Fibroblast of lung (primary cell): ENCODE measurements at regions not wholly inside any gene's neighbourhood (a gene's known extent, or its start where the extent isn't known, plus 50 kb on each side); places are given as distances from the start of the nearest gene placed in this dataset.

Experiments
- DNase-seq, 2 donors: peaks; one replicate each; pipeline versions ENCODE4 v3.0.0 to v3.0.0-alpha.2; 2010; ENCODE audit warnings: low read depth in 2 of 2
- H2AFZ ChIP-seq: 2 replicates; pipeline ENCODE4 v1.5.1; 2012; ENCODE audit warnings: low read length, control low read depth, inconsistent platforms
- H3K27ac ChIP-seq: 2 replicates; pipeline ENCODE4 v1.5.1; 2011; ENCODE audit warnings: low read length, control low read depth; ENCODE audit not compliant: insufficient read depth
- H3K27me3 ChIP-seq: 2 replicates; pipeline ENCODE4 v1.5.1; 2011; ENCODE audit warnings: mild to moderate bottlenecking, low read length; ENCODE audit not compliant: control insufficient read depth, insufficient read depth
- H3K36me3 ChIP-seq: 2 replicates; pipeline ENCODE4 v1.5.1; 2011; ENCODE audit warnings: low read length; ENCODE audit not compliant: control insufficient read depth, insufficient read depth
- H3K4me1 ChIP-seq: 2 replicates; pipeline ENCODE4 v1.5.1; 2011; ENCODE audit warnings: low read length; ENCODE audit not compliant: control insufficient read depth, insufficient read depth; ENCODE audit errors: extremely low read depth
- H3K4me2 ChIP-seq: 2 replicates; pipeline ENCODE4 v1.5.1; 2011; ENCODE audit warnings: low read length, control low read depth; ENCODE audit not compliant: insufficient read depth; ENCODE audit errors: extremely low read depth
- H3K4me3 ChIP-seq, 4 experiments: fragments of 200-600 bp in 1 of 4; sonication (generic) in 1 of 4; replicated peaks in 1 of 4; 2 replicates each; pipeline ENCODE4 v1.5.1; 2011 to 2016; ENCODE audit warnings: low read length in 4 of 4, low read depth in 3 of 4, mild to moderate bottlenecking in 3 of 4, control low read depth in 2 of 4, inconsistent platforms in 1 of 4, mixed read lengths in 1 of 4; ENCODE audit not compliant: insufficient read depth in 1 of 4; ENCODE audit errors: control extremely low read depth in 1 of 4
- H3K79me2 ChIP-seq: 2 replicates; pipeline ENCODE4 v1.5.1; 2012; ENCODE audit warnings: mild to moderate bottlenecking, low read length, inconsistent platforms; ENCODE audit not compliant: control insufficient read depth, insufficient read depth
- H3K9ac ChIP-seq: 2 replicates; pipeline ENCODE4 v1.5.1; 2011; ENCODE audit warnings: mild to moderate bottlenecking, low read length, control low read depth; ENCODE audit not compliant: insufficient read depth
- H3K9me3 ChIP-seq: 2 replicates; pipeline ENCODE4 v1.5.1; 2012; ENCODE audit warnings: low read depth, low read length; ENCODE audit not compliant: control insufficient read depth, insufficient read depth
- H4K20me1 ChIP-seq: 2 replicates; pipeline ENCODE4 v1.5.1; 2011; ENCODE audit warnings: low read length; ENCODE audit not compliant: control insufficient read depth, insufficient read depth; ENCODE audit errors: extremely low read depth
- EZH2 ChIP-seq: IDR thresholded peaks from 2 replicates; pipeline ENCODE4 v1.5.1; 2012; ENCODE audit warnings: low read length, control low read depth, mild to moderate bottlenecking; ENCODE audit errors: missing control alignments
- TF ChIP-seq, protein P1 (sequence below), 2 donors: IDR thresholded peaks in 1 of 2; conservative IDR thresholded peaks in 1 of 2; 1 replicate in 1 of 2; 2 replicates in 1 of 2; pipeline ENCODE4 v1.5.1; 2011 to 2012; ENCODE audit warnings: low read length in 2 of 2, control low read depth in 1 of 2, inconsistent platforms in 1 of 2, low read depth in 1 of 2, mild to moderate bottlenecking in 1 of 2

DNA sequence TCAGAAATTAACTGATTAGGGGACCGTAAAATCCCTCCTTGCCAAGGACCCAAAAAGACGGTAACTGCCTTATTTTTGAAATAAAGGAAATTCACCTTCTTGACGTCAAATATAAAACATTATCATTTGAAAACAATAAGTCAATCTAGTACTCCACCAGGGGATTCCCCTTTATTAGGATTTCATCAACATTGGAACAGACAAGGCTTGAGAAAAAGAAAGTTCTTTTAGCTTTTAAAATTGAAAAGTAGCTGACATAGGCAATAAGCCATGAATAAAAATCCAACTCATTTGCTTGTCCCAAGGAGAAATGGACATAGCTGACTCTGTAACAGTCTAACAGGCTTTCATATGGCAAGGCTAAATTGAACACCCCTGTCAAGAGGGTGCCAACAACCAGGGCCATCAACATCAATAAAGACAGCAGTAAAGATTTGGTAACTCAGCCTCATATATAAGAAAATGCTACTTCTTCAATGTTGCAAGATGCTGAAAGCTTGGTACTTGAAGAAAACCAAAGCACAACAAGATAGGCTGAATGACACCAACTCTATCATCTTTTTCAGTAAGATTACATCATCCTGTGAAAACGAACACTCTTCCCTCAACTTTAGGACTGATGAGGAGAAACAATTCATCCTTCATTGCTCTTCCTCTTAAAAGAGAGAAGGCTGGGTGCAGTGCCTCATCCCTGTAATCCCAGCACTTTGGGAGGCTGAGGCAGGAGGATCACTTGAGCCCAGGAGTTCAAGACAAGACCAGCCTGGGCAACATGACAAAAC is 121.0 kb upstream of the PRDM1 start:
- no peak for DNase-seq
- H3K27me3 ChIP-seq: no peaks in the 10 kb centered on the region
- no peak overlapping the region for H3K4me2 ChIP-seq
- no peak overlapping the region for H3K4me3 ChIP-seq
- H2AFZ ChIP-seq: no peak overlapping the region
- TF ChIP-seq, protein P1, sequence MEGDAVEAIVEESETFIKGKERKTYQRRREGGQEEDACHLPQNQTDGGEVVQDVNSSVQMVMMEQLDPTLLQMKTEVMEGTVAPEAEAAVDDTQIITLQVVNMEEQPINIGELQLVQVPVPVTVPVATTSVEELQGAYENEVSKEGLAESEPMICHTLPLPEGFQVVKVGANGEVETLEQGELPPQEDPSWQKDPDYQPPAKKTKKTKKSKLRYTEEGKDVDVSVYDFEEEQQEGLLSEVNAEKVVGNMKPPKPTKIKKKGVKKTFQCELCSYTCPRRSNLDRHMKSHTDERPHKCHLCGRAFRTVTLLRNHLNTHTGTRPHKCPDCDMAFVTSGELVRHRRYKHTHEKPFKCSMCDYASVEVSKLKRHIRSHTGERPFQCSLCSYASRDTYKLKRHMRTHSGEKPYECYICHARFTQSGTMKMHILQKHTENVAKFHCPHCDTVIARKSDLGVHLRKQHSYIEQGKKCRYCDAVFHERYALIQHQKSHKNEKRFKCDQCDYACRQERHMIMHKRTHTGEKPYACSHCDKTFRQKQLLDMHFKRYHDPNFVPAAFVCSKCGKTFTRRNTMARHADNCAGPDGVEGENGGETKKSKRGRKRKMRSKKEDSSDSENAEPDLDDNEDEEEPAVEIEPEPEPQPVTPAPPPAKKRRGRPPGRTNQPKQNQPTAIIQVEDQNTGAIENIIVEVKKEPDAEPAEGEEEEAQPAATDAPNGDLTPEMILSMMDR (conservative IDR thresholded peaks at IDR 0.05 in 1 of 2, IDR thresholded peaks at IDR 0.05 in 1 of 2; ENCODE audit: low read depth in 1 of 2, low read length in 2 of 2): no peak
- no peak for TF ChIP-seq EZH2
- no peak overlapping the region for H3K27ac ChIP-seq
- no peaks in the 10 kb centered on the region for H3K9me3 ChIP-seq
- H3K4me1 ChIP-seq: no peaks in the 10 kb centered on the region
- H4K20me1 ChIP-seq: no peaks in the 10 kb centered on the region
- no peaks in the 10 kb centered on the region for H3K79me2 ChIP-seq
- H3K9ac ChIP-seq: no peak overlapping the region
- no peaks in the 10 kb centered on the region for H3K36me3 ChIP-seq

DNA sequence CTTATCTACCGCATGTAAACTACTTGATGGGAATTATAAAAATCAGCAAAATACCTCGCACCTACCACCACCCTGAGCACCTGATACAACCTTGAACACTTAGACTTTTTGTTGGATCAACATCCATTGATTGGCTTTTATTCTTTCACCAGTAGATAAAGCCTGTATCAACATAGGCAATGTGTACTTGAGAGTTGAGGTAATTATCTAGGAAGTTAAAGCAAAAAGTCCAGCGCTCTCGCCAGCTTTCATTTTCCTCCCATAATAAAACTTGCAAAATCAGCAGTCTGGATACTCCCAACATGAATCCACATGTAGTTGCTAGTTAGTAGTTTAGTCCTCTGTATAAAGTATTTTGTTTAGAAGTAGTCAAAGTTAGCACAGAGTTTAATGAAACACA is 132.0 kb upstream of the PRDM1 start:
- no peak for DNase-seq
- H2AFZ ChIP-seq: no peak overlapping the region

DNA sequence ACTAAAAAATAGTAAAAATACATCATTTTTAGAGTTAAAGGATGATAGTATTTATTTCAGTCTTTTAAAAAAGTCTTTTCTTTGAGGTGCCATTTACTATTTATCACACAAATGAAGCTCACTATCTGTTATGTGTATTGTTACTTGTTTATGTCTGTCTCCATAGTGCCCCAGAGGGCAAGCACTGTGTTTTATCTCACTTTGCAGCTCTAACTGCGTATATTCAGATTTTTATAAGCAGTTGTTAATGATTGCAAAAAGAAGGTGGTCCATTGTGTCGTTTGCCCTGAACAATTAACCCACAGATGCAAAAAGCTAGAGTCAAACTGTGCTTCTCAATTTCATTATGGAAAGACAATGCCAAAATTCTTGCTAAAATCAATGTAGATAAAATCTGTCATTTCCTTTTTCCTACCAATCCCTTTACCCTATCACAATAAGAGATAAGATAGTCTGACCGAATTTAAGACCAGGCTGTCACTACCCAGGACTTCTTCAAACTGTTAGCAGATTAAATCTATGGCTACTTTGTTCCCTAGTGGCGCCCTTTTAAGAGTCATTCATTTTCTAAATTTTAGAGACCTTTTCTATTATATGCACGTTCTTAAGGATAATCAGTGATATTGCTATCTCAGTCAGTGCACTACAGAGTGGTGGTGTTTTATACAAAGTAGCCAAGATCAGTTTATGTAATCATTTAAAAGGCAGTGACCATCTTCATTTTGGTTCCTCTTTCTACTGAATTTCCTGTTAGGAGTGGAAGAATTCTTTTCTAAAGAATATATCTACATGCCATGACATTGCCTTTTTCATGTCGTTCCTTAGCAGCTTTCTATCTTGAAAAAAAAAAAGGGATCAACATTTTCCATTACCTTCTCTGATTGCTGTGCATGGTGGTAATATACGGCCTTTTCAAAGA is 133.1 kb upstream of the PRDM1 start:
- Histone ChIP-seq H3K4me3 (no peak overlapping the region), H3K36me3 (no peaks in the 10 kb centered on the region), H3K4me2 (no peak overlapping the region), H4K20me1 (no peaks in the 10 kb centered on the region), H3K27me3 (no peaks in the 10 kb centered on the region), H2AFZ (no peak overlapping the region), H3K27ac (no peak overlapping the region), H3K79me2 (no peaks in the 10 kb centered on the region), H3K9ac (no peak overlapping the region), H3K9me3 (no peaks in the 10 kb centered on the region), H3K4me1 (no peaks in the 10 kb centered on the region)
- no peak for DNase-seq
- TF ChIP-seq EZH2: no peak
- TF ChIP-seq, protein P1 (conservative IDR thresholded peaks at IDR 0.05 in 1 of 2, IDR thresholded peaks at IDR 0.05 in 1 of 2; ENCODE audit: low read depth in 1 of 2, low read length in 2 of 2): no peak

More for the DNA sequence above, 132.0 kb upstream of the PRDM1 start:
- no peaks in the 10 kb centered on the region for H3K79me2 ChIP-seq
- no peak overlapping the region for H3K9ac ChIP-seq
- no peaks in the 10 kb centered on the region for H3K4me1 ChIP-seq
- no peaks in the 10 kb centered on the region for H3K27me3 ChIP-seq
- H3K4me3 ChIP-seq: no peak overlapping the region
- no peak overlapping the region for H3K4me2 ChIP-seq
- H4K20me1 ChIP-seq: no peaks in the 10 kb centered on the region
- no peaks in the 10 kb centered on the region for H3K9me3 ChIP-seq
- H3K27ac ChIP-seq: no peak overlapping the region
- TF ChIP-seq EZH2: no peak
- TF ChIP-seq, protein P1 (conservative IDR thresholded peaks at IDR 0.05 in 1 of 2, IDR thresholded peaks at IDR 0.05 in 1 of 2; ENCODE audit: low read depth in 1 of 2, low read length in 2 of 2): no peak
- no peaks in the 10 kb centered on the region for H3K36me3 ChIP-seq
